Testis (tissue), 2 donors: ENCODE measurements at regions not wholly inside any gene's neighbourhood (a gene's known extent, or its start where the extent isn't known, plus 50 kb on each side); places are given as distances from the start of the nearest gene placed in this dataset.

Experiments used
- CTCF ChIP-seq, 3 experiments: fragments of 450-650 bp in 2 of 3; fragments of 200-600 bp in 1 of 3; sonication (generic) in 1 of 3; IDR thresholded peaks; one replicate each; pipeline ENCODE4 v1.5.1; 2016 to 2019; ENCODE audit warnings: antibody characterized with exemption in 3 of 3, mild to moderate bottlenecking in 2 of 3, moderate library complexity in 1 of 3
- POLR2A ChIP-seq: fragments of 450-650 bp; IDR thresholded peaks from one replicate; pipeline ENCODE4 v1.6.1; 2017; ENCODE audit warnings: antibody characterized with exemption, mild to moderate bottlenecking, moderate library complexity

GRCh38 chr11:87583931-87584330 lies 546.2 kb downstream of the TMEM135 start:
- TF ChIP-seq CTCF (IDR thresholded peaks at IDR 0.05) (no peak), POLR2A (no peak)
